DND-41 (cell line): ENCODE measurements at regions not wholly inside any gene's neighbourhood (a gene's known extent, or its start where the extent isn't known, plus 50 kb on each side); places are given as distances from the start of the nearest gene placed in this dataset.

ENCODE experiments used
- CTCF ChIP-seq: IDR thresholded peaks from 2 replicates; pipeline ENCODE4 v1.5.1; 2012; ENCODE audit warnings: borderline replicate concordance, low read length, moderate library complexity, mild to moderate bottlenecking; ENCODE audit not compliant: poor library complexity, severe bottlenecking; ENCODE audit errors: extremely low read depth
- EZH2 ChIP-seq: IDR thresholded peaks from 3 replicates; pipeline ENCODE4 v1.6.1; 2012; ENCODE audit warnings: borderline replicate concordance, low read depth, mild to moderate bottlenecking, moderate library complexity, low read length, inconsistent platforms; ENCODE audit not compliant: severe bottlenecking

GRCh38 chr3:150059729-150060128, 89.0 kb upstream of the PFN2 start:
- TF ChIP-seq EZH2 (no peak), CTCF (no peak)
